IMR-90 (cell line): ENCODE measurements at regions not wholly inside any gene's neighbourhood (a gene's known extent, or its start where the extent isn't known, plus 50 kb on each side); places are given as distances from the start of the nearest gene placed in this dataset.

Experiments used
- ATAC-seq: fragments of 200-7000 bp; cut with Tn5 transposase; 2 replicates; pipeline ENCODE4 v1.9.1; 2020; ENCODE audit warnings: low read depth, mild to moderate bottlenecking, moderate library complexity
- BruUV-seq: library from RNA; stranded (reverse); fragments of 400-500 nt; replicated peaks from 2 replicates; lab custom pipeline; 2021; lab: Mats Ljungman, UMichigan
- CTCF ChIA-PET: fragments of 300-600 bp; formaldehyde crosslinking; extraction: SDS; loops from one replicate; lab custom pipeline; 2021; ENCODE audit warnings: antibody characterized with exemption; lab: Yijun Ruan, JAX
- POLR2A ChIA-PET: fragments of 300-600 bp; sonication (Branson Sonifier 250); formaldehyde crosslinking; loops from one replicate; lab custom pipeline; 2022; ENCODE audit warnings: antibody characterized with exemption; ENCODE audit not compliant: unreplicated experiment; lab: Charles Lee
- DNase-seq: peaks from one replicate; pipeline ENCODE4 v3.0.0; 2013
- H2AFZ ChIP-seq: replicated peaks from 2 replicates; pipeline ENCODE3; 2013; ENCODE audit warnings: low read length, mild to moderate bottlenecking; ENCODE audit not compliant: poor library complexity
- H2AK5ac ChIP-seq: 2 replicates; pipeline ENCODE4 v1.6.1; 2013; ENCODE audit warnings: low read depth, low read length, inconsistent platforms
- H2AK9ac ChIP-seq: replicated peaks from 2 replicates; pipeline ENCODE3; 2013; ENCODE audit warnings: mild to moderate bottlenecking, low read depth, low read length, moderate library complexity; ENCODE audit not compliant: poor library complexity
- H2BK120ac ChIP-seq: 2 replicates; pipeline ENCODE4 v1.6.1; 2013; ENCODE audit warnings: low read depth, low read length, inconsistent platforms
- H2BK15ac ChIP-seq: 3 replicates; pipeline ENCODE4 v1.6.1; 2013; ENCODE audit warnings: low read depth, low read length, inconsistent platforms
- H2BK20ac ChIP-seq: 2 replicates; pipeline ENCODE4 v1.6.1; 2013; ENCODE audit warnings: low read depth, mild to moderate bottlenecking, inconsistent platforms, low read length, moderate library complexity
- H2BK5ac ChIP-seq: 2 replicates; pipeline ENCODE4 v1.6.1; 2013; ENCODE audit warnings: mild to moderate bottlenecking, low read depth, low read length, inconsistent platforms; ENCODE audit not compliant: poor library complexity, severe bottlenecking
- H3K14ac ChIP-seq: replicated peaks from 2 replicates; pipeline ENCODE4 v1.6.1; 2013; ENCODE audit warnings: low read depth, low read length, inconsistent platforms
- H3K18ac ChIP-seq: 2 replicates; pipeline ENCODE4 v1.6.1; 2013; ENCODE audit warnings: low read depth, low read length, control low read depth
- H3K23ac ChIP-seq: 2 replicates; pipeline ENCODE4 v1.6.1; 2013; ENCODE audit warnings: low read depth, low read length, inconsistent platforms
- H3K27ac ChIP-seq: 2 replicates; pipeline ENCODE4 v1.5.1; 2013; ENCODE audit warnings: mild to moderate bottlenecking, control low read depth, low read length; ENCODE audit not compliant: insufficient read depth
- H3K27me3 ChIP-seq: 2 replicates; pipeline ENCODE4 v1.6.1; 2013; ENCODE audit warnings: low read length; ENCODE audit not compliant: control insufficient read depth, insufficient read depth
- H3K36me3 ChIP-seq: 2 replicates; pipeline ENCODE4 v1.6.1; 2013; ENCODE audit warnings: low read length, mixed read lengths; ENCODE audit not compliant: control insufficient read depth, insufficient read depth
- H3K4ac ChIP-seq: 2 replicates; pipeline ENCODE4 v1.6.1; 2013; ENCODE audit warnings: low read depth, low read length, inconsistent platforms
- H3K4me1 ChIP-seq: 2 replicates; pipeline ENCODE4 v1.6.1; 2013; ENCODE audit warnings: low read length, mixed read lengths; ENCODE audit not compliant: control insufficient read depth, insufficient read depth
- H3K4me2 ChIP-seq: 2 replicates; pipeline ENCODE4 v1.6.1; 2013; ENCODE audit warnings: low read depth, mild to moderate bottlenecking, control low read depth, low read length, moderate library complexity
- H3K4me3 ChIP-seq: 2 replicates; pipeline ENCODE4 v1.5.1; 2013; ENCODE audit warnings: low read depth, mild to moderate bottlenecking, control low read depth, low read length, moderate library complexity; ENCODE audit not compliant: insufficient read depth
- H3K56ac ChIP-seq: 2 replicates; pipeline ENCODE4 v1.6.1; 2013; ENCODE audit warnings: low read length, inconsistent platforms; ENCODE audit not compliant: insufficient read depth; ENCODE audit errors: extremely low read depth
- H3K79me1 ChIP-seq, 2 experiments: 2 replicates each; pipeline ENCODE4 v1.6.1; 2013; ENCODE audit warnings: low read length in 2 of 2, inconsistent platforms in 1 of 2, low read depth in 1 of 2
- H3K9ac ChIP-seq: 2 replicates; pipeline ENCODE4 v1.6.1; 2013; ENCODE audit warnings: low read depth, low read length, control low read depth
- H3K9me1 ChIP-seq: 2 replicates; pipeline ENCODE4 v1.6.1; 2013; ENCODE audit warnings: low read length, inconsistent platforms; ENCODE audit not compliant: insufficient read depth
- H3K9me3 ChIP-seq: 2 replicates; pipeline ENCODE4 v1.6.1; 2013; ENCODE audit warnings: low read length; ENCODE audit not compliant: control insufficient read depth, insufficient read depth
- H4K20me1 ChIP-seq: 2 replicates; pipeline ENCODE4 v1.6.1; 2013; ENCODE audit warnings: low read length, inconsistent platforms; ENCODE audit not compliant: insufficient read depth
- H4K5ac ChIP-seq: 2 replicates; pipeline ENCODE4 v1.6.1; 2013; ENCODE audit warnings: mild to moderate bottlenecking, low read depth, low read length, control low read depth
- H4K8ac ChIP-seq, 2 experiments: 2 replicates each; pipeline ENCODE4 v1.6.1; 2013; ENCODE audit warnings: low read depth in 2 of 2, low read length in 2 of 2, control low read depth in 1 of 2, inconsistent platforms in 1 of 2
- H4K91ac ChIP-seq: 2 replicates; pipeline ENCODE4 v1.6.1; 2013; ENCODE audit warnings: low read depth, low read length, inconsistent platforms; ENCODE audit not compliant: insufficient read depth
- CEBPB ChIP-seq: IDR thresholded peaks from 2 replicates; pipeline ENCODE4 v1.6.1; 2012; ENCODE audit warnings: low read depth, low read length, improper control_type of control experiment
- CTCF ChIP-seq: conservative IDR thresholded peaks from 2 replicates; pipeline ENCODE4 v1.5.1; 2012; ENCODE audit warnings: mild to moderate bottlenecking, low read depth, low read length, improper control_type of control experiment
- FOS ChIP-seq: fragments of 150-350 bp; IDR thresholded peaks from 2 replicates; pipeline ENCODE4 v1.6.1; 2016; ENCODE audit warnings: low read depth, low read length
- RCOR1 ChIP-seq: IDR thresholded peaks from 2 replicates; pipeline ENCODE4 v1.6.1; 2012; ENCODE audit warnings: mild to moderate bottlenecking, low read length, improper control_type of control experiment; ENCODE audit not compliant: insufficient replicate concordance
- WGBS, 2 experiments: methylation state at CpG; one replicate each; pipeline versions ENCODE4 v1.1.5 to v1.1.7; 2013; ENCODE audit warnings: missing lambda C conversion rate in 2 of 2; ENCODE audit not compliant: insufficient read length in 1 of 2; ENCODE audit errors: extremely low coverage in 2 of 2; 5-methylcytosine and 5-hydroxymethylcytosine counted together
- dilution Hi-C: fragments of 300-500 bp; cut with HindIII; formaldehyde crosslinking; loops from one replicate; pipeline ENCODE4 v1.14.3; 2018; ENCODE audit warnings: low sequenced_read_pairs; ENCODE audit not compliant: unreplicated experiment
- in situ Hi-C: fragments of 300-500 bp; cut with MboI; formaldehyde crosslinking; loops from 3 replicates; pipeline ENCODE4 v1.14.3; 2019; ENCODE audit warnings: low sequenced_read_pairs, inconsistent platforms, mixed read lengths
- intact Hi-C: fragments of 100-400 bp; cut with micrococcal nuclease; formaldehyde crosslinking; loops from 2 replicates; pipeline ENCODE4 v1.10.0; 2022
- TF ChIP-seq, protein P1 (sequence below): fragments of 150-350 bp; IDR thresholded peaks from 2 replicates; pipeline ENCODE4 v1.6.1; 2017; ENCODE audit warnings: mild to moderate bottlenecking, antibody characterized with exemption, low read length, low read depth

DNA sequence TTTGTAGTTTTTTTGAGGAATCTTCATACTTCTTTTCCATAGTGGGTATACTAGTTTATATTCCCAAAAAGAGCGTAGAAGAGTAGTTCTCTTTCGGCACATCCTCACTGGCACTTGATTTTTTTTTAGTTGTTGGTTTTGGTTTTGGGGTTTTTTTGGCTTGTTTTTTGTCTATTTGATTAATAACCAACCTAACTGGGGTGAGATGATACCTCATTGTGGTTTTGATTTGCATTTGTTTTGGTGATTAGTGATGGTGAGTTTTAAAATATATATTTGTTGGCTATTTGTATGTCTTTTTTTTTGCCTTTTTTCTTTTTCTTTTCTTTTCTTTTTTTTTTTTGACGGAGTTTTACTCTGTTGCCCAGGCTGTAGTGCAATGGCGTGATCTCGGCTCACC is 69.7 kb upstream of the BTG1 start:
- dilution Hi-C loops, result no loop called here
- Histone ChIP-seq H4K5ac (no peak overlapping the region), H3K56ac (no peak overlapping the region), H3K27ac (no peak overlapping the region), H3K18ac (no peak overlapping the region), H2AK5ac (no peak overlapping the region), H3K4me1 (no peaks in the 10 kb centered on the region), H2BK120ac (no peak overlapping the region), H3K14ac (no peak overlapping the region), H3K79me1 (no peaks in the 10 kb centered on the region), H2BK5ac (no peak overlapping the region), H4K20me1 (no peaks in the 10 kb centered on the region), H3K36me3 (no peaks in the 10 kb centered on the region), H3K27me3 (no peaks in the 10 kb centered on the region), H2BK15ac (no peak overlapping the region), H3K9me3 (no peaks in the 10 kb centered on the region), H2AK9ac (no peak overlapping the region), H2AFZ (no peak overlapping the region), H3K4ac (no peak overlapping the region), H4K8ac (no peak overlapping the region), H3K9ac (no peak overlapping the region), H3K4me2 (no peak overlapping the region), H2BK20ac (no peak overlapping the region), H3K9me1 (no peaks in the 10 kb centered on the region), H3K23ac (no peak overlapping the region), H3K4me3 (no peak overlapping the region), H4K91ac (no peak overlapping the region)
- no TSS peak for BruUV-seq
- in situ Hi-C loops, result no loop called here
- ChIA-PET POLR2A (no interaction called here), CTCF (interaction anchor here (1.2 kb wide), 1 partner anchor 71 kb away, joined by 8 read pairs; no protein-coding TSS in a partner anchor)
- TF ChIP-seq, protein P1, sequence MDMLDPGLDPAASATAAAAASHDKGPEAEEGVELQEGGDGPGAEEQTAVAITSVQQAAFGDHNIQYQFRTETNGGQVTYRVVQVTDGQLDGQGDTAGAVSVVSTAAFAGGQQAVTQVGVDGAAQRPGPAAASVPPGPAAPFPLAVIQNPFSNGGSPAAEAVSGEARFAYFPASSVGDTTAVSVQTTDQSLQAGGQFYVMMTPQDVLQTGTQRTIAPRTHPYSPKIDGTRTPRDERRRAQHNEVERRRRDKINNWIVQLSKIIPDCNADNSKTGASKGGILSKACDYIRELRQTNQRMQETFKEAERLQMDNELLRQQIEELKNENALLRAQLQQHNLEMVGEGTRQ, result no peak
- TF ChIP-seq RCOR1 (no peak), FOS (no peak), CEBPB (no peak), CTCF (no peak)
- DNase-seq (no peak), ATAC-seq (no peak)
- WGBS, 2 experiments, result no CpG with 5 or more reads among the region's 5 CpGs
- intact Hi-C loops, result no loop called here
